Immature natural killer cell (primary cell): ENCODE measurements at regions not wholly inside any gene's neighbourhood (a gene's known extent, or its start where the extent isn't known, plus 50 kb on each side); places are given as distances from the start of the nearest gene placed in this dataset.

Source experiments
- DNase-seq, 3 donors: peaks; one replicate each; pipeline ENCODE4 v3.0.0; 2022; ENCODE audit warnings: mixed read lengths in 1 of 3
- H3K27ac Mint-ChIP-seq, 6 donors: one replicate each; pipeline ENCODE4 v1.8.0; 2020; ENCODE audit warnings: mixed read lengths in 6 of 6, mild to moderate bottlenecking in 5 of 6, inconsistent platforms in 4 of 6, moderate library complexity in 3 of 6
- H3K27me3 Mint-ChIP-seq, 3 donors: one replicate each; pipeline ENCODE4 v1.8.0; 2020 to 2021; ENCODE audit warnings: low read depth in 3 of 3, mild to moderate bottlenecking in 3 of 3, mixed read lengths in 3 of 3, moderate library complexity in 3 of 3, inconsistent platforms in 1 of 3
- H3K36me3 Mint-ChIP-seq, 3 donors: one replicate each; pipeline ENCODE4 v1.8.0; 2020; ENCODE audit warnings: mixed read lengths in 3 of 3, inconsistent platforms in 2 of 3, mild to moderate bottlenecking in 2 of 3
- H3K4me1 Mint-ChIP-seq, 2 donors: one replicate each; pipeline ENCODE4 v1.8.0; 2020; ENCODE audit warnings: inconsistent platforms in 2 of 2, mild to moderate bottlenecking in 2 of 2, mixed read lengths in 2 of 2, moderate library complexity in 1 of 2
- H3K4me3 Mint-ChIP-seq, 5 donors: one replicate each; pipeline ENCODE4 v1.8.0; 2020; ENCODE audit warnings: mild to moderate bottlenecking in 5 of 5, mixed read lengths in 5 of 5, inconsistent platforms in 3 of 5, moderate library complexity in 3 of 5
- H3K9me3 Mint-ChIP-seq, 6 donors: one replicate each; pipeline ENCODE4 v1.8.0; 2020; ENCODE audit warnings: mild to moderate bottlenecking in 6 of 6, mixed read lengths in 6 of 6, inconsistent platforms in 4 of 6, moderate library complexity in 3 of 6

DNA sequence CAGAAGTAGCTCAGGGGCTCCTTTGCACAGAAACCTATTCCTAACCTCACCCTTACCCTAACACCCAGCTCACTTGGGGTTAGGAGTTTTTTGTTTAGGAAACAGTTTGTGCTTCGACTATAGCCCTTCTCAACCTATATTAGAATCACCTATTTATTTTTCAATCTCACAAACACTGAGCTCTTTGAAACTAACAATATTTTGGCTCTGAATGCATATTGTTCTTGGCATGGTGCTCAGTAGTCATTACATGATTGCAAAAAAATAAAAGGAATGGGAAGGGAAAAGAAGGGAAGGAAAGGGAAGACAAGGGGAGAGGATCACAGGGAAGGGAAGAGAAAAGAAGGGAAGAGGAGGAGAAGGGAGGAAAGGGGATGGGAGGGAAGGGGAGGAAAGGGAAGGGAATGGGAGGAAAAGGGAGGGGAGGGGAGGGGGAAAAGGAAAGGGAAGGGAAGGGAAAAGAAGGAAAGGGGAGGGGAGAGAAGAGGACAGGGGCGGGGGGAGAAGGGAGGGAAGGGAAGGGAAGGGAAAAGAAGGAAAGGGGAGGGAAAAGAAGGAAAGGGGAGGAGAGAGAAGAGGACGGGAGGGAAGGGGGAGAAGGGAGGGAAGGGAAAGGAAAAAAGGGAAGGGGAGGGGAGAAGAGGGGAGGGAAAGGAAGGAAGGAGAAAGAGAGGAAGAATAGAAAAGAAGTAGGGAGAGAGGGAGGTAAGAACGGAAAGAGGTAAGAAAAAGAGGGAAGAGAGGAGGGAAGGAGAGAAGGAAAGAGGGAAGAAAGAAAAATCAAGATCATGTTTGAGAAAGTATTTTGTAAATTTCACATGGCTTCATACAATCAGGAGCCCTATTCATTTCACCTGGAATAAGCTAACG is 484.1 kb upstream of the NFIA start:
- Mint-ChIP-seq H3K36me3 (no peaks in the 10 kb centered on the region), H3K9me3 (peaks cover 0 to 10% (median 3%) of the 10 kb centered on the region in 6 donors), H3K4me3 (no peak overlapping the region), H3K27ac (no peak overlapping the region), H3K27me3 (peaks cover 0 to 4% (median 1%) of the 10 kb centered on the region in 3 donors), H3K4me1 (peaks cover 0 to 16% of the 10 kb centered on the region in 2 donors)
- no peak for DNase-seq

DNA sequence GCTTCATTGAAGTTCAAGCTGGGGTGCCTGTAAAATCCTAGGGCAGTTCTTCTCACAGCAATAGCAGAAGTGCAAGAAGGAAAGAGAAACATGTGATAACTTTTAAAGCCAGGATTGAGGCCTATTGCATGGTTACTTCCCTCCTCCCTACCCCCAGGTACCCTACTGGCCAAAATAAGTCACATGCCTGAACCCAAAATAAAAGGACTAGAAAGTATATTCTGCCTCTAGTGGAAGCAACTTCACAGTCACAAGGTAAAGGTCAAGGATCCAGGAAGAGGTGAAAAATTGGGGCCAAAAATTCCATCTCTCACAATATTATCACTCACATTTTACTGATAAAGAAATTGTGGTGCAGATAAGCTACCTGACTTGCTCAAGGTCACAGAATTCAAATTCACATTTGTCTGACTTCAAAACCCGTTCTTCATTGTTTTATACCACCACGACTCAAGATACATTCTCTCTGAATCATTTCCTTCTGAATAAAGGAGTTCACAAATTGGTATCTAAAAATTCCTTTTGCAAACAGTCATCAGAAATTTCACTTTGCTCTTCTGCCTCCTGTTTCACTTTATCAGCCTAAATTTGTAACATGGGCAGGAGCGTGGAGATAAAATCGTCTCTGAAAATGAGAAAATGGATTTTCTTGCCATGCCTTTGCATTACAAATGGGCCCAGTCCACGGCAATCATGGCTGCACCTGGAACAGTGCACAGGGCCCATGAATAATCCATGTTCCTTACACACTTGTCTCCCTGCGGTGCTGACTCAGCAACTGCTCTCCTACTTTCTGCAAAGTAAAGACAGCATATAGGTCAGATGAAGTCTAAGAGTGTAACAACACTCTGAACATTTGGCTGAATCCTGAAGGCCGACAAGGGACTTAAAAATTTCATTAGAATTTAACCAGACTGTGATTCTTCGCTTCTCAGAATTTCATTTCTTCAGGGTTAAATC is 485.3 kb upstream of the NFIA start:
- H3K4me3 Mint-ChIP-seq = no peak overlapping the region
- peaks cover 0 to 8% of the 10 kb centered on the region in 2 donors for H3K4me1 Mint-ChIP-seq
- peaks cover 0 to 4% (median under 1%) of the 10 kb centered on the region in 3 donors for H3K27me3 Mint-ChIP-seq
- H3K9me3 Mint-ChIP-seq = peaks cover 0 to 10% (median 2%) of the 10 kb centered on the region in 6 donors
- no peak overlapping the region for H3K27ac Mint-ChIP-seq
- no peaks in the 10 kb centered on the region for H3K36me3 Mint-ChIP-seq
- DNase-seq = no peak

DNA sequence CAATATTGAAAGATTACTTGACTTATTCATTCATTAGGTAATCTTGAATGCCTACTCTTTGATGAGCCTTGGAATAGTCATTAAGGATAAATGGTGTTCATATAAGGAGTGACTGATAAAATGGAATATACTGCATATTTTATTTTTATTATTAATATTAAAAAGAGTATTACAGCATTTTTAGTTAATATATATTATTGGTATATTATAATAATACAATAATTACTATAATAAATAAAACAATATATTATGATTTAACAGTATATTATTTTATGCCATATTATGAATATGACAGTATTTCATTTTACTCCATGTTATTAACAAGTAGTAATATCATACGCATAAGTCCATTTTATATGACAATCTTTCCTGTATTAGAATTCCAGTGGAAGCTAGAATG is 490.8 kb upstream of the NFIA start:
- Mint-ChIP-seq H3K4me3 (no peak overlapping the region), H3K27me3 (peaks cover 2 to 4% (median 3%) of the 10 kb centered on the region in 3 donors), H3K4me1 (no peaks in the 10 kb centered on the region), H3K27ac (no peak overlapping the region), H3K9me3 (peaks cover 0 to 6% (median 1%) of the 10 kb centered on the region in 6 donors), H3K36me3 (no peaks in the 10 kb centered on the region)
- no peak for DNase-seq

DNA sequence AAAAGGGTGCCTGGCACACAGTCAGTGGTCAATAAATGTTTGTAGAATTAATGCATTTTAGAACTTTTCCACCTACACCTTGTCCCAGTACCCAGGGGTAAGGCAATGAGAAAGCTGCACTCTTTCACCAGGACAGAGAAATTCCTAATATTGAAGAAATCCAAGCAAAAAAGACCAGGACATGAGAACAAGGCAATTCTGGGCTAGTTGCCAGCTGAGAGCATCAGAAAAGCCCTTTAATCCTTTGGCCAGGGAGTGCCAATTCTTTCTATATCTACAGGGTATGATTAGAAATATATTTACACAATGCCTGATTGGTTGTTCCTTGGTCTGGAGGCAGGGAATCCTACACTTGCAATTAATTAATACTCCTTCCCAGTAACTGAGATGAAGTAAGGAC is 492.4 kb upstream of the NFIA start:
- DNase-seq = no peak
- peaks cover 0 to 4% (median 1%) of the 10 kb centered on the region in 6 donors for H3K9me3 Mint-ChIP-seq
- H3K36me3 Mint-ChIP-seq = no peaks in the 10 kb centered on the region
- no peak overlapping the region for H3K4me3 Mint-ChIP-seq
- no peaks in the 10 kb centered on the region for H3K4me1 Mint-ChIP-seq
- no peak overlapping the region for H3K27ac Mint-ChIP-seq
- H3K27me3 Mint-ChIP-seq = peaks cover 0 to 4% (median 3%) of the 10 kb centered on the region in 3 donors

DNA sequence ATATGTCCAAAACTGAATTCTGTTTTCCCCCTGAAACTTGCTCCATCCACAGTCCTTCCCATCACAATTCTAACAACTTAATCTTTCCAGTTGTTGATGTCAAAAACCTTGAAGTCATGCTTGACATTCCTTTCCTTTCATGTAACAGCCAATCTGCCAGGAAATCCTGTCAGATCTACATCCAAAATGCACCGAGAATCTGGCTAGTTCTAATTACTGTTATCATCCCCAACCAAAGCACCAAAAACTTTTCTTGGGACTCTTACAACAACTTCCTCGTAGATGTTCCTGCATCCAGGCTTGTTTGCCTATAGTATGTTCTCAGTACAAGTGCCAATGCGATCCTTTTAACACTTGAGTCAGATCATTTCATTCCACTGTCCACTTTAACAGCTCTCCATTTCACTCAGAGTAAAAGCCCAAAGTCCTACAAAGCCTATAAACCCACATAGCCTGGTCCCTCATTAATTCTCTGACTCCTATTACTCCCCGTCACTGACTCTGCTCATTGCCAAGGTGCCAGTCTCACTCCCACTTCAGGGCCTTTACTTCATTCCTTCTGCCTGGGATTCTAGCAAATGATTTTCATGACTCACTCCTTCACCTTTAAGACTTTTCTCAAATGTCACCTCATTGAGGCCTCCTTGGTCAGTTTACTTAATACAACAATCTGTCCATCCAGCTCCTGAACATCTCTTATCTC is 493.2 kb upstream of the NFIA start:
- DNase-seq = no peak
- H3K4me1 Mint-ChIP-seq = no peaks in the 10 kb centered on the region
- peaks cover 0 to 4% (median 3%) of the 10 kb centered on the region in 3 donors for H3K27me3 Mint-ChIP-seq
- H3K4me3 Mint-ChIP-seq = no peak overlapping the region
- no peak overlapping the region for H3K27ac Mint-ChIP-seq
- peaks cover 0 to 5% (median 2%) of the 10 kb centered on the region in 6 donors for H3K9me3 Mint-ChIP-seq
- H3K36me3 Mint-ChIP-seq = no peaks in the 10 kb centered on the region

DNA sequence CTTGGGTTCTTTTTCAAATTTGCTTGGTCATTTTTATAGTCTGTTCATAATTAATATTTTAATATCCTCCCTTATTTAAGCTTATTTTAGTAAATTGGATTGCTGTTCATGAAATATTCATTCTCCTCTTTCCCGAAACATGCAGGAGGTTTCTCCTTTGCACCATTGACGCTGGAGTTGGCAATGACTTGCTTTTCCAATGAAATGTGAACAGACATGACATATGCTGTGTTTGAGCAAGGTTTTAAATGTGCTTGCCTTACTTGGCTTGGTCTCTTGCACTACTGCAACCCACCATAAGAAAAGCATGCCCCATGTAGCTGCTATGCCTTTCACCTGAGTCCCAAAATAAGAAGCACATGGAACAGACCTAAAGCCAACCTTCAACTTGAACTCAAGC is 498.0 kb upstream of the NFIA start:
- no peaks in the 10 kb centered on the region for H3K4me1 Mint-ChIP-seq
- H3K27me3 Mint-ChIP-seq = peaks cover 0 to 4% (median 2%) of the 10 kb centered on the region in 3 donors
- no peaks in the 10 kb centered on the region for H3K36me3 Mint-ChIP-seq
- peaks cover 5 to 12% (median 9%) of the 10 kb centered on the region in 6 donors for H3K9me3 Mint-ChIP-seq
- H3K27ac Mint-ChIP-seq = no peak overlapping the region
- no peak overlapping the region for H3K4me3 Mint-ChIP-seq
- no peak for DNase-seq

DNA sequence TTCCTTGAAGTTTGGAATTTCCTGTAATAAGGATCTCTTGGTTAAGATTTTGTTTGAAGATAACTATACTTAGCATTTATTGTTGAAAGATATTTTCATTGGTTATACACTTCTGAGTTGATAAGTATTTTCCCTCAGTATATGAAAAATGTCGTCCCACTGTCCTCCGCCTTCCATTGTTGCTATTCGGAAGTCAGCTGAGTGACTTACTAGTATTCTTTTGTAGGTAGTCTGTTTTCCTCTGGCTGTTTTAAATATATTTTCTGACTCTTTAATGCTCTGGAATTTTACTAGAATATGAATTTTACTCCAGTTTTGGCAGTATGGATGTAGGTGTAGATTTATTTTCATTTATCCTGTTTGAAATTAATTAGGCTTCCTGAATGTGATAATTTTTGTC is 498.7 kb upstream of the NFIA start:
- Mint-ChIP-seq H3K27ac (no peak overlapping the region), H3K27me3 (peaks cover 0 to 4% (median under 1%) of the 10 kb centered on the region in 3 donors)

DNA sequence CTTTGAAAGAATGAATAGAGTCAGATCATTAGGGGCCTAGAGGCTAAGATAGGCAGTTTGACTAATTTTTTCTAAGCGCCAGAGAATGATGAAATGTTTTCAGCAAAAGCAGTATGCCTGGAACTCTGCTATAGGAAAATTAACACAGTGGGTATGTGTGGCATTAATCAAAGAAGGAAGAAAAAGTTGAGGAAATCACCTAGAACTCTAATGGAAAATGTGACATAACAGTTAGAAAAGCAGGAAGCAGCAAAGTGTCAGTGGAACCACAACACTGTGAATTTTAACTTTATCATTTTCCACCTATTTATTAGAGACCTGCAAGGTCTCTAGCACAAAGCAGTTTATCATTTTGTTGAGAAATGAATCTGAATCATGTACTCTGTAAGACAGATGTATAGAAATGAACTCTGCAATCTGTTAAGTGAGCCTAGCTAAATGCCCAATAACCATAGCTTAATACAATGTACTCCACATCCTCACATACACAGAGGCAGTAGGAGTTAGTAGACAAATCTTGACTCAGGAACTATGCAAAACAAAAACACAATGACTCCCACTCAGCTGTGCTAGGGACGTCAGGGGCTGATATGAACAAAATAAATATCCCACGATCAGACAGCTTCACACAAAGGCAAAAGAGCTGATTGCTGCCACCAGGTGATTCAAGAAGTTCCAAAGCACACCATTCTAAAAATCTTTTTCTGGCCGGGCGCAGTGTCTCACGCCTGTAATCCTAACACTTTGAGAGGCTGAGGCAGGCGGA is 500.7 kb upstream of the NFIA start:
- peaks cover 2 to 12% (median 9%) of the 10 kb centered on the region in 6 donors for H3K9me3 Mint-ChIP-seq
- no peaks in the 10 kb centered on the region for H3K36me3 Mint-ChIP-seq

More for the DNA sequence above, 498.7 kb upstream of the NFIA start:
- H3K36me3 Mint-ChIP-seq = no peaks in the 10 kb centered on the region
- no peak for DNase-seq
- H3K4me3 Mint-ChIP-seq = no peak overlapping the region
- H3K4me1 Mint-ChIP-seq = no peaks in the 10 kb centered on the region
- peaks cover 2 to 12% (median 9%) of the 10 kb centered on the region in 6 donors for H3K9me3 Mint-ChIP-seq

DNA sequence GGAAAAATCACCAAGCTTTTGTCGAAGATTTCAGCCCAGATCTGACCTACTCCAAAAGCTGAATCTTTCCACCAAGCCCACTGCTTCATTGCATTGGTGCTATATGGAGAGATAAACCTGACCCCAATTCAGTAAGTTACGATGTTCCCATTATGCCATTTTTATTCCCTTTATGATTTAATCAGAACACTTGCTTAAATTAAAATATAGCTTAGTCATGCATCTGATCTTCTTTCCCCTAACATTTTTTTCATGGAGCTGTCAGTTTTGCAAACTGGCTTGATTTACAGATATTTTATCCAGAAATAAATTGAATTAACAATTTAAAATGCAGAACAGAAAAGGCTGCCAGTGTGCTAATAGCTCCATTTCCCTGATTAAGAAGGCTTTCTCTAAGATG is 503.5 kb upstream of the C1orf87 start:
- H3K36me3 Mint-ChIP-seq = no peaks in the 10 kb centered on the region
- no peaks in the 10 kb centered on the region for H3K4me1 Mint-ChIP-seq
- H3K27ac Mint-ChIP-seq = no peak overlapping the region
- no peaks in the 10 kb centered on the region for H3K27me3 Mint-ChIP-seq
- H3K9me3 Mint-ChIP-seq = peaks cover 0 to 9% (median 0%) of the 10 kb centered on the region in 6 donors
- H3K4me3 Mint-ChIP-seq = no peak overlapping the region
- DNase-seq = no peak

More for the DNA sequence above, 500.7 kb upstream of the NFIA start:
- H3K27ac Mint-ChIP-seq = no peak overlapping the region
- H3K27me3 Mint-ChIP-seq = peaks cover 0 to 4% (median 0%) of the 10 kb centered on the region in 3 donors
- H3K4me3 Mint-ChIP-seq = no peak overlapping the region
- DNase-seq = no peak
- no peaks in the 10 kb centered on the region for H3K4me1 Mint-ChIP-seq

DNA sequence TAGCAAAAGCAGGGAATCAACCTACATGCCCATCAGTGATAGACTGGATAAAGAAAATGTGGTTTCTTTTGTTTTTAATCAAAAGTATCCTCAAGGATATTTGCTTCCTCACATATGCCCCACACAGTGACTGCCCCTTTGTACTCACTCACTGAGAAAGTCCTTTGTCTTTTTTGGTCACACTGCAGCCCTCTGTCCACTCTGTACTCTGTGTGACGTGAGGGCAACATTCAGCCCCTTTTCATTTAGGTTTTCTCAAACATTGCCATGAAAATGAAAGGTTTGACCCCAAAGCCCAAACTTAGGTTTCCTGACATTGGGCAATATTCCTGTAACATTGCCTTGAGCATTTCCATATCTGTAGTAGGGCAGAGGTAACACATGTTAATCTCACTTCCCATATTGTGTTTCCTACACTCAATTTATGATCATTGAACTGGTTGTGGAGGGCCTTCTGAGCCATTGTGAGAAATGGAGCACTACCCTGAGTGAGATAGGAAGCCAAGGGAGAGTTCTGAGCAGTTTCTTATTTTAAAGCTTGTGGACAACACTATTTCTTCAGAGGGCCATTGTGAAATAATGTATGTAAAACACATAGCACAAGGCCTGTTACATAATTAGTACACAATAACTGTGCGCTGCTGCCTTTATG is 501.9 kb upstream of the C1orf87 start:
- H3K4me1 Mint-ChIP-seq = no peaks in the 10 kb centered on the region
- H3K27me3 Mint-ChIP-seq = no peaks in the 10 kb centered on the region
- no peak overlapping the region for H3K27ac Mint-ChIP-seq
- no peaks in the 10 kb centered on the region for H3K36me3 Mint-ChIP-seq
- peaks cover 0 to 7% (median 0%) of the 10 kb centered on the region in 6 donors for H3K9me3 Mint-ChIP-seq
- DNase-seq = no peak
- no peak overlapping the region for H3K4me3 Mint-ChIP-seq

DNA sequence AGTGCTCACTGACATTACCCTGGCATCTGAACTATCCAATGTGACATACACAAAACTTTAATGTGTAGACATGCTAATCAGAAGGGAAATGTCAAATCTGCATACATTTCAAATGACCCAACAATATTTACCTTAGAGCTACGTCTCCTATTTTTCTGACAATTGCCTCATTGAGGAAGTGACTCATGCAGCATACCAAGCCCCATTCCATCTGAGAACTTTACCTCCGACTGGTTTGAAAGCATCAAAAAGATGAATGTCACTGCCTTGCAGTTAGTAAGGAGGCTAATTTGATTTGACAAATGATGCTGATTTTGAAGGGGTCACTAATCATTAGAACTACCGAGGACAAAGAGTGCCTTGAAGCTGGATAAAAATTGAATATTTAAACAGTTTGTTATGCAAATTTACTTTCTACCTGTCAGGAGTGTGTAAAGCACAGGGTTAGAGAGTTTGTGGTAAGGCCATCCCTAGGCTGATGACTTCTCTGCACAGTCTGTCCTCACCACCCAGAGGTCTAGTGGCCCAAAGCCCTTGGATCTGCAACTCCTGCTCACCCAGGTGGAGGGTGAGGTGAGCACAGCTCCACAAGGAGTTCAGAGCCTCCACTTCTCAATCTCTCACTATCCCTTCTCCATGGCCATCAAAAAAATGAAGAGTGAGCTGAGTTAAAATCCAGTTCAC is 500.3 kb upstream of the C1orf87 start:
- H3K9me3 Mint-ChIP-seq = peaks cover 0 to 10% (median under 1%) of the 10 kb centered on the region in 6 donors
- H3K36me3 Mint-ChIP-seq = no peaks in the 10 kb centered on the region
- no peaks in the 10 kb centered on the region for H3K27me3 Mint-ChIP-seq
- H3K4me1 Mint-ChIP-seq = no peaks in the 10 kb centered on the region
- DNase-seq = no peak
- H3K27ac Mint-ChIP-seq = no peak overlapping the region
- H3K4me3 Mint-ChIP-seq = no peak overlapping the region

DNA sequence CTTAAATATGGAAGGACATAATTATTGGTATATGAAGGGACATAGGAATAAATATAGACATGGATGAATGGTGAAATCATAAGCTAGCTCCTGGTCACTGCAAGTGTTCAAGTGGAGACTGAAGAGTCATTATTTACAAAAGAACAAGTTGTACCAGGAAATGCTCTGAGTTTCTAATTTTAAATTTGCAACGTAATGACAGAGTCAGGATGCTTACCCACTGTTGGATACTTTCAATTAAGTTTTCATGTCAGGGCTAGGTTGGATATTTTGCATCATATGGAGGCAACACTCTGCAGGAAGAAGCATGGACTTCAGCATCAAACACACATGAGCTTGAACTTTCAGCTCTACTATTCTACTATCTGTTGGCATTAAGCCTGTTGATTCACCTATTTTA is 499.6 kb upstream of the C1orf87 start:
- peaks cover 0 to 2% (median 0%) of the 10 kb centered on the region in 3 donors for H3K36me3 Mint-ChIP-seq
- no peaks in the 10 kb centered on the region for H3K4me1 Mint-ChIP-seq
- H3K4me3 Mint-ChIP-seq = no peak overlapping the region
- no peak for DNase-seq
- H3K9me3 Mint-ChIP-seq = peaks cover 0 to 10% (median under 1%) of the 10 kb centered on the region in 6 donors
- no peaks in the 10 kb centered on the region for H3K27me3 Mint-ChIP-seq
- H3K27ac Mint-ChIP-seq = no peak overlapping the region
